Kidney glomerular epithelial cell (primary cell): ENCODE measurements at regions not wholly inside any gene's neighbourhood (a gene's known extent, or its start where the extent isn't known, plus 50 kb on each side); places are given as distances from the start of the nearest gene placed in this dataset.
"Not testable (repeated sequence)": the region's sequence is repeated elsewhere in the genome, so short reads cannot be mapped to it uniquely, and the experiment has no call there.

Experiments
- DNase-seq: peaks from one replicate; lab custom pipeline; 2025; lab: John Stamatoyannopoulos, UW

GRCh38 chr7:85716353-85716752 lies 529.5 kb upstream of the SEMA3D start:
- no peak for DNase-seq

GRCh38 chr7:85714951-85715350 lies 528.1 kb upstream of the SEMA3D start:
- no peak for DNase-seq

- no peak for DNase-seq
Measured at GRCh38 chr7:85714043-85714578, 527.3 kb upstream of the SEMA3D start.

- no peak for DNase-seq
Measured at GRCh38 chr7:85713171-85713570, 526.3 kb upstream of the SEMA3D start.

GRCh38 chr7:85711894-85712293 lies 525.0 kb upstream of the SEMA3D start:
- DNase-seq: no peak

- no peak for DNase-seq
Measured at GRCh38 chr7:85710960-85711359, 524.1 kb upstream of the SEMA3D start.

- no peak for DNase-seq
Measured at GRCh38 chr7:85708221-85708620, 521.4 kb upstream of the SEMA3D start.

- DNase-seq: no peak
Measured at GRCh38 chr7:85705076-85705475, 518.2 kb upstream of the SEMA3D start.

GRCh38 chr7:85703251-85704010 lies 516.6 kb upstream of the SEMA3D start:
- no peak for DNase-seq

GRCh38 chr7:85702348-85702747 lies 515.5 kb upstream of the SEMA3D start:
- DNase-seq: no peak

GRCh38 chr7:85699482-85699881 lies 512.6 kb upstream of the SEMA3D start:
- no peak for DNase-seq

GRCh38 chr7:85695533-85695932 lies 508.7 kb upstream of the SEMA3D start:
- DNase-seq: peak; percentile 42

- no peak for DNase-seq
Measured at GRCh38 chr7:85695041-85695440, 508.2 kb upstream of the SEMA3D start.

GRCh38 chr7:85693326-85693725 lies 506.5 kb upstream of the SEMA3D start:
- no peak for DNase-seq

- DNase-seq: no peak
Measured at GRCh38 chr7:85688712-85689111, 501.9 kb upstream of the SEMA3D start.

- DNase-seq: no peak
Measured at GRCh38 chr7:85686401-85687181, 499.7 kb upstream of the SEMA3D start.

- DNase-seq: no peak
Measured at GRCh38 chr7:85685901-85686300, 499.0 kb upstream of the SEMA3D start.

- DNase-seq: peak; percentile 2
Measured at GRCh38 chr7:85682833-85683620, 496.2 kb upstream of the SEMA3D start.

GRCh38 chr7:85681241-85681640 lies 494.4 kb upstream of the SEMA3D start:
- no peak for DNase-seq

GRCh38 chr7:85675093-85675492 lies 488.2 kb upstream of the SEMA3D start:
- not testable (repeated sequence) for DNase-seq

GRCh38 chr7:85673876-85674275 lies 487.0 kb upstream of the SEMA3D start:
- no peak for DNase-seq

- DNase-seq: no peak
Measured at GRCh38 chr7:85669225-85669624, 482.4 kb upstream of the SEMA3D start.
